K562 (cell line): ENCODE measurements at regions not wholly inside any gene's neighbourhood (a gene's known extent, or its start where the extent isn't known, plus 50 kb on each side); places are given as distances from the start of the nearest gene placed in this dataset.

Source experiments
- CTCF ChIP-seq, 3 experiments: IDR thresholded peaks in 2 of 3; conservative IDR thresholded peaks in 1 of 3; 2 replicates each; pipeline ENCODE4 v1.5.1; 2011 to 2012; ENCODE audit warnings: low read length in 3 of 3, mild to moderate bottlenecking in 3 of 3, control low read depth in 2 of 3, improper control_type of control experiment in 1 of 3, inconsistent platforms in 1 of 3, low read depth in 1 of 3, mixed read lengths in 1 of 3, moderate library complexity in 1 of 3; ENCODE audit not compliant: insufficient read depth in 2 of 3
- E2F6 ChIP-seq, 2 experiments: IDR thresholded peaks; 2 replicates each; pipeline ENCODE4 v1.6.1; 2011; ENCODE audit warnings: borderline replicate concordance in 1 of 2, control low read depth in 1 of 2, low read depth in 1 of 2, low read length in 1 of 2, mild to moderate bottlenecking in 1 of 2, mixed read lengths in 1 of 2, moderate library complexity in 1 of 2; ENCODE audit not compliant: insufficient read depth in 1 of 2, insufficient read length in 1 of 2, poor library complexity in 1 of 2, severe bottlenecking in 1 of 2; ENCODE audit errors: extremely low read depth in 1 of 2
- NR2C2 ChIP-seq, 2 experiments: fragments of 200-800 bp in 1 of 2; sonication (Bioruptor generic) in 1 of 2; sonication (generic) in 1 of 2; formaldehyde crosslinking in 1 of 2; IDR thresholded peaks; 2 replicates each; pipeline versions ENCODE4 v1.6.1 to v1.8.0; 2016 to 2022; ENCODE audit warnings: mild to moderate bottlenecking in 1 of 2, missing compliant biosample characterization in 1 of 2, missing genetic modification characterization in 1 of 2, missing genetic modification reagents in 1 of 2
- REST ChIP-seq, 2 experiments: fragments of 450-650 bp; formaldehyde crosslinking in 1 of 2; IDR thresholded peaks; 2 replicates each; pipeline versions ENCODE4 v1.4.0 to v1.6.1; 2014 to 2020; ENCODE audit warnings: mild to moderate bottlenecking in 2 of 2, borderline replicate concordance in 1 of 2, low read depth in 1 of 2
- SUPT5H ChIP-seq: fragments of 450-650 bp; IDR thresholded peaks from 2 replicates; pipeline ENCODE4 v1.6.1; 2016

GRCh38 chr1:98458511-98459485 is 202.7 kb upstream of the SNX7 start:
- no peak for TF ChIP-seq REST (IDR thresholded peaks at IDR 0.05; ENCODE audit: borderline replicate concordance)
- no peak for TF ChIP-seq REST (CRISPR knock-in tag; IDR thresholded peaks at IDR 0.05; ENCODE audit: low read depth)
- TF ChIP-seq SUPT5H, result no peak
- TF ChIP-seq E2F6 (IDR thresholded peaks at IDR 0.05; ENCODE audit: borderline replicate concordance in 1 of 2, extremely low read depth in 1 of 2, insufficient read depth in 1 of 2, insufficient read length in 1 of 2, low read depth in 1 of 2, low read length in 1 of 2, poor library complexity in 1 of 2, severe bottlenecking in 1 of 2), result no peak
- no peak for TF ChIP-seq CTCF (IDR thresholded peaks at IDR 0.05 in 2 of 3, conservative IDR thresholded peaks at IDR 0.05 in 1 of 3; ENCODE audit: insufficient read depth in 2 of 3, low read depth in 1 of 3, low read length in 3 of 3)
- no peak for TF ChIP-seq NR2C2 (CRISPR knock-in tag; IDR thresholded peaks at IDR 0.05)
- TF ChIP-seq NR2C2 (tag; IDR thresholded peaks at IDR 0.05), result no peak
